Mucosa of descending colon (tissue), 3 donors: ENCODE measurements at regions not wholly inside any gene's neighbourhood (a gene's known extent, or its start where the extent isn't known, plus 50 kb on each side); places are given as distances from the start of the nearest gene placed in this dataset.
"Not testable (repeated sequence)": the region's sequence is repeated elsewhere in the genome, so short reads cannot be mapped to it uniquely, and the experiment has no call there.

Source experiments
- ATAC-seq: fragments of 200-7000 bp; cut with Tn5 transposase; one replicate; pipeline ENCODE4 v1.9.1; 2020; ENCODE audit warnings: mild to moderate bottlenecking, moderate library complexity
- DNase-seq, 3 donors: peaks; one replicate each; pipeline ENCODE4 v3.0.0-alpha.2; 2020
- H3K36me3 ChIP-seq: fragments of 200-600 bp; one replicate; pipeline ENCODE4 v1.8.0; 2021; ENCODE audit warnings: low read depth, mild to moderate bottlenecking
- H3K4me1 ChIP-seq: fragments of 200-600 bp; one replicate; pipeline ENCODE4 v1.8.0; 2021; ENCODE audit warnings: low read depth, mild to moderate bottlenecking
- H3K4me3 ChIP-seq: fragments of 200-600 bp; one replicate; pipeline ENCODE4 v1.8.0; 2021; ENCODE audit warnings: mild to moderate bottlenecking
- H3K9me3 ChIP-seq: fragments of 200-600 bp; one replicate; pipeline ENCODE4 v1.8.0; 2021; ENCODE audit warnings: mild to moderate bottlenecking
- intact Hi-C, 2 donors: fragments of 100-400 bp; cut with DNase I in 1 of 2; cut with micrococcal nuclease in 1 of 2; formaldehyde crosslinking; loops; one replicate each; pipeline versions ENCODE4 v1.11.0 to v1.11.1; 2022; cut with DNase I, micrococcal nuclease
- TF ChIP-seq, protein P1 (sequence below): fragments of 200-600 bp; IDR thresholded peaks from one replicate; pipeline ENCODE4 v1.8.0; 2022; ENCODE audit warnings: antibody characterized with exemption, mild to moderate bottlenecking
- donor health status: DM: no; HTN: no; CAD: no; lungs with moderate emphysema.
- donor health status: DM: no; HTN: no; CAD: no.
- donor health status: DM: no; HTN: yes; CAD: no.

DNA sequence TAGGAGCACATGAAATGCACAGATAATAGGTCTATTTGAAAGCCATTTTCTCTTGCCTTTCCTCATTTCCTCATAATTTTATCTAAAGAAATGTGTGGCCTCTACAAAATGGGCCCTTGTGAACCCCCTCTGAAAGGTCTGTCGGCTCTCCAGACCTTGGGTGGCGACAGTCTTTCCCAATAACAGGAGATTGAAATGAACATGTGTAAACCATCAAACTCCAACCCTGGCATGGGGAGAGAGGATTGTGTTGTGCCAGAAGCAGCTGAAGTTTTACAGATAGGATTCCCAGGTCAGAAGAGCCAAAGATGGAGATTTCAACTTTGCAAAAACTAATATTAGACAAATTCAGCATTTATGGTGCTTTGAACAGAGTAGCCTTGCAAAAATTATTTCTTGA, 277.1 kb upstream of the ECI2 start:
- no peak for ATAC-seq
- H3K4me1 ChIP-seq, result no peaks in the 10 kb centered on the region
- no peak for DNase-seq
- H3K9me3 ChIP-seq, result no peaks in the 10 kb centered on the region
- no peak overlapping the region for H3K4me3 ChIP-seq
- H3K36me3 ChIP-seq, result no peaks in the 10 kb centered on the region
- TF ChIP-seq, protein P1, sequence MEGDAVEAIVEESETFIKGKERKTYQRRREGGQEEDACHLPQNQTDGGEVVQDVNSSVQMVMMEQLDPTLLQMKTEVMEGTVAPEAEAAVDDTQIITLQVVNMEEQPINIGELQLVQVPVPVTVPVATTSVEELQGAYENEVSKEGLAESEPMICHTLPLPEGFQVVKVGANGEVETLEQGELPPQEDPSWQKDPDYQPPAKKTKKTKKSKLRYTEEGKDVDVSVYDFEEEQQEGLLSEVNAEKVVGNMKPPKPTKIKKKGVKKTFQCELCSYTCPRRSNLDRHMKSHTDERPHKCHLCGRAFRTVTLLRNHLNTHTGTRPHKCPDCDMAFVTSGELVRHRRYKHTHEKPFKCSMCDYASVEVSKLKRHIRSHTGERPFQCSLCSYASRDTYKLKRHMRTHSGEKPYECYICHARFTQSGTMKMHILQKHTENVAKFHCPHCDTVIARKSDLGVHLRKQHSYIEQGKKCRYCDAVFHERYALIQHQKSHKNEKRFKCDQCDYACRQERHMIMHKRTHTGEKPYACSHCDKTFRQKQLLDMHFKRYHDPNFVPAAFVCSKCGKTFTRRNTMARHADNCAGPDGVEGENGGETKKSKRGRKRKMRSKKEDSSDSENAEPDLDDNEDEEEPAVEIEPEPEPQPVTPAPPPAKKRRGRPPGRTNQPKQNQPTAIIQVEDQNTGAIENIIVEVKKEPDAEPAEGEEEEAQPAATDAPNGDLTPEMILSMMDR, result no peak
- intact Hi-C loops, result no loop called here

GRCh38 chr6:4412077-4412476, 276.7 kb upstream of the ECI2 start:
- DNase-seq (no peak), ATAC-seq (no peak)
- H3K4me1 ChIP-seq, result no peaks in the 10 kb centered on the region
- H3K36me3 ChIP-seq, result no peaks in the 10 kb centered on the region
- TF ChIP-seq, protein P1, result no peak
- no peaks in the 10 kb centered on the region for H3K9me3 ChIP-seq
- H3K4me3 ChIP-seq, result no peak overlapping the region
- intact Hi-C loops, result no loop called here

- ATAC-seq, result not testable (repeated sequence)
These were observed 272.3 kb upstream of the ECI2 start for GRCh38 chr6:4407710-4408109.

DNA sequence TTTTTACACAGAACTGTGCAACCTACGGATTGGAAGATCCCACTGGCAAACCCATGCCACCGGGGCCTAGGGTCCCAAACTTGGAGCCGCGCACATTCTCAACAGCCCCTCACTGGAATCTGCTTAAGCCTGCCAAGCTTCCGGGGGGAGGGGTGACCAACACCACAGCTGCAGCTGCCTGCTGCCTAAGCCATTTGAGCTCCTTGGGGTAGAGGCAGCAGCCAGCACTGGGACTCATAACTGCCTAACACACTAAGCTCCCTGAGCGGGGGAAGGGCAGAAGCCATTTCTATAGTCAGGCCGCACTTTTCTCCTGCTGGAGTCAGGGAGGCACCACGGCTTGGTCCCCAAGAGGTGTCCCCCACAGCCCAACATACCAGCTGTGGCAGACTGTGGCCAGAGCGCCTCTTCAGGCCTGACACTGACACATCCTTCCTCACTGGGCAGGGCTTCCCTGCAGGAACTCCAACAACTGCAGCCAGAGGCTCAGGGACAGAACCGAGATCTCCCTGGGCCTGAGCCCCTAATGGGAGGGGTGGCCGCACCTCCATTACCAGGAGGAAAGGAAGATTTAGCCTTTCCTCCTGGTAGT, 270.3 kb upstream of the ECI2 start:
- ATAC-seq, result no peak
- intact Hi-C loops, result no loop called here
- Histone ChIP-seq H3K9me3 (no peaks in the 10 kb centered on the region), H3K4me3 (no peak overlapping the region), H3K36me3 (no peaks in the 10 kb centered on the region), H3K4me1 (no peaks in the 10 kb centered on the region)
- no peak for DNase-seq
- TF ChIP-seq, protein P1, result no peak

More at GRCh38 chr6:4407710-4408109, 272.3 kb upstream of the ECI2 start:
- DNase-seq, H3K4me3 ChIP-seq, H3K36me3 ChIP-seq, H3K4me1 ChIP-seq, H3K9me3 ChIP-seq, intact Hi-C loops: not testable (repeated sequence)

DNA sequence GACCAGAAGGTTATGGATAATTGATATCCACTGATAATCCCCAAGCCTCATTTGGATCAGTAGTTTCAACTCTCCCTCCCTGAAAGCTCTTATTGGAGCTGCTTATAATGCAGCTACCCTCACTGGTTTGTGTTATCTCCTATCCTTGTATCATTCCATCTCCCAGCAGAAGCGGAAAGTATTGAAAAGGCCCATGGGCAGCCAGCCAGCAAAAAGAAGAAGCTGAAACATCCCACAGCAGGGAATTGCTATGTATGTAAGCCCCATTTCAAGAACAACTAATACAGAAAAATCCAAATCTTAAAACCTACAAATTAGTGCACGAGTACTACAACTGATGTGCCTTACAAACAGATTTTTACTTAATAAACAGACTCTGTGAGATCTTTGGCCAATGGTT, 269.0 kb upstream of the ECI2 start:
- DNase-seq (no peak), ATAC-seq (no peak)
- no peak overlapping the region for H3K4me3 ChIP-seq
- TF ChIP-seq, protein P1, result no peak
- no peaks in the 10 kb centered on the region for H3K36me3 ChIP-seq
- intact Hi-C loops, result no loop called here
- H3K9me3 ChIP-seq, result no peaks in the 10 kb centered on the region
- H3K4me1 ChIP-seq, result no peaks in the 10 kb centered on the region

- Histone ChIP-seq H3K4me3 (no peak overlapping the region), H3K4me1 (no peaks in the 10 kb centered on the region), H3K9me3 (no peaks in the 10 kb centered on the region), H3K36me3 (no peaks in the 10 kb centered on the region)
- intact Hi-C loops, result no loop called here
- no peak for DNase-seq
- ATAC-seq, result no peak
- TF ChIP-seq, protein P1, result no peak
These were observed 268.5 kb upstream of the ECI2 start for GRCh38 chr6:4403828-4404227.
